ENCODE measurements at regions not wholly inside any gene's neighbourhood (a gene's known extent, or its start where the extent isn't known, plus 50 kb on each side); places are given as distances from the start of the nearest gene placed in this dataset.

- no peak for TF ChIP-seq CTCF (IDR thresholded peaks at IDR 0.05; ENCODE audit: partially characterized antibody, unreplicated experiment)
- Mint-ChIP-seq H3K27ac (ENCODE audit: unreplicated experiment) (no peak overlapping the region), H3K36me3 (ENCODE audit: unreplicated experiment) (no peaks in the 10 kb centered on the region), H3K4me3 (ENCODE audit: unreplicated experiment) (no peak overlapping the region), H3K4me1 (ENCODE audit: low read depth, unreplicated experiment) (peaks cover 4% of the 10 kb centered on the region), H3K27me3 (ENCODE audit: unreplicated experiment) (peaks cover under 1% of the 10 kb centered on the region), H3K9me3 (ENCODE audit: unreplicated experiment) (no peaks in the 10 kb centered on the region)
- DNase-seq: no peak
Measured at GRCh38 chr5:158170060-158170459, 311.1 kb upstream of the CLINT1 start.

DNA sequence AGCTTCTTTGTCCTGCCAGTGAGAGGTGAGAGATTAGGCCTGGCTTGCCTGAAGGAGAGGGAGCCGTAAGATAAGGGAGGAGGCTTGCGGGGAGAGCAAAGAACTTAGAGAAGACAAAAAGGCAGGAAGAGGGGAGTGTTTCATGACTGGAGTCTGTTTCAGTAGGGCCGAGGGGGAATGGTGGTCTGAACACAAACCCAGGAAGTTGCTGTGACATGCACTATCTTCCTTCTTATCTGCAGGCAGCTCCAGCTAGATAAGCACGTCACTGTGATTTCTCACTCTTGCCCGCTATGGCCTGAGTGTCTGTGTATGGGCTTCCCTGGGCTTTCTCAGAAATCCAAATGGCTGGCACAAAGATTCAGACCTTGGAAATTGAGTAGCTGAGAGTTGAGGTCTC, 307.5 kb upstream of the CLINT1 start:
- Mint-ChIP-seq H3K9me3 (ENCODE audit: unreplicated experiment) (no peaks in the 10 kb centered on the region), H3K4me1 (ENCODE audit: low read depth, unreplicated experiment) (peaks cover 2% of the 10 kb centered on the region), H3K27me3 (ENCODE audit: unreplicated experiment) (no peaks in the 10 kb centered on the region), H3K4me3 (ENCODE audit: unreplicated experiment) (no peak overlapping the region), H3K27ac (ENCODE audit: unreplicated experiment) (no peak overlapping the region), H3K36me3 (ENCODE audit: unreplicated experiment) (no peaks in the 10 kb centered on the region)
- no peak for TF ChIP-seq CTCF (IDR thresholded peaks at IDR 0.05; ENCODE audit: partially characterized antibody, unreplicated experiment)
- no peak for DNase-seq

- no peaks in the 10 kb centered on the region for H3K27me3 Mint-ChIP-seq (ENCODE audit: unreplicated experiment)
- H3K36me3 Mint-ChIP-seq (ENCODE audit: unreplicated experiment): no peaks in the 10 kb centered on the region
- no peaks in the 10 kb centered on the region for H3K9me3 Mint-ChIP-seq (ENCODE audit: unreplicated experiment)
- no peak overlapping the region for H3K27ac Mint-ChIP-seq (ENCODE audit: unreplicated experiment)
- no peak overlapping the region for H3K4me3 Mint-ChIP-seq (ENCODE audit: unreplicated experiment)
- H3K4me1 Mint-ChIP-seq (ENCODE audit: low read depth, unreplicated experiment): peaks cover 2% of the 10 kb centered on the region
- DNase-seq: no peak
- TF ChIP-seq CTCF (IDR thresholded peaks at IDR 0.05; ENCODE audit: partially characterized antibody, unreplicated experiment): no peak
Measured at GRCh38 chr5:158165647-158166046, 306.7 kb upstream of the CLINT1 start.

- TF ChIP-seq CTCF (IDR thresholded peaks at IDR 0.05; ENCODE audit: partially characterized antibody, unreplicated experiment): no peak
- Mint-ChIP-seq H3K36me3 (ENCODE audit: unreplicated experiment) (no peaks in the 10 kb centered on the region), H3K9me3 (ENCODE audit: unreplicated experiment) (no peaks in the 10 kb centered on the region), H3K4me1 (ENCODE audit: low read depth, unreplicated experiment) (peaks cover 2% of the 10 kb centered on the region), H3K27me3 (ENCODE audit: unreplicated experiment) (no peaks in the 10 kb centered on the region), H3K27ac (ENCODE audit: unreplicated experiment) (no peak overlapping the region), H3K4me3 (ENCODE audit: unreplicated experiment) (no peak overlapping the region)
- no peak for DNase-seq
Measured at GRCh38 chr5:158164296-158165047, 305.5 kb upstream of the CLINT1 start.

DNA sequence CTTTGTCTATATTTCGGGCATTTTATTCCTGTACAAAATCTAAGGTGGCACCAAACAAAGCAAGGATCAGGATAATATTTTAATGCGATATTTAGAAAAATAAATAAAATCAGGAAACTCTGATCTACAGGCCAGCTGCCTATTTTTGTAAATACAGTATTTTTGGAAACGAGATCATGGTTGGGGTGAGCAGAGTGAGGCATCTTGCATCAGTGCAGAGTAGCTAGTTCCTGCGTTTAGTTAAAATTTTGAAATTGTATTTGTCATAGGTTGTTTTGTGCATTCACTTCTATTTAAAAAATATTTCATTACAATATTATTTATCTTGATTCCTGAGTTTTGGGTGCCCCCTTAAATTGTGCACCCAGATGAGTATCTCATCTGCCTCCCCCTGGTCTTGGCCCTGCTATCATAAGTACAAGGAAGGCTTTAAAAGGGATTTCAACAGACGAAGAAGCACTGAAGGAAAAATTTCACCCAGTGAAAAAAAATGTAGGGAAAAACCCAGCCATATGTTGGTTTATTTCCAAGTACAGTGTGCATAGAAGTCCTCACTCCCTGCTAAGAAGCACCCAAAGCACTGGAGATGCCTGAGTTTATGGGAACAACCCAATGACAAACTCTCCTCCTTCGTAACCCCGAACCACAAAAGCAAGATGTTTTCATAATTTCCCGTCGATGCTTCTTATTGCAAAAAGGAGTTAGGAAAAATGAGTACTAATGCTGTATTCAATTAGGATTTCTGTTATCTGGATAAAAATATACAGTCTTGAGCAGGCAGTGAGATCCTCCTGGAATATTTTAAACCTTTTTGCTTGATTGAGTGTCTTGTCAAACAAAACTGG, 304.7 kb upstream of the CLINT1 start:
- no peak for TF ChIP-seq CTCF (IDR thresholded peaks at IDR 0.05; ENCODE audit: partially characterized antibody, unreplicated experiment)
- Mint-ChIP-seq H3K9me3 (ENCODE audit: unreplicated experiment) (no peaks in the 10 kb centered on the region), H3K36me3 (ENCODE audit: unreplicated experiment) (no peaks in the 10 kb centered on the region)

More for the DNA sequence above, 304.7 kb upstream of the CLINT1 start:
- no peak overlapping the region for H3K4me3 Mint-ChIP-seq (ENCODE audit: unreplicated experiment)
- no peaks in the 10 kb centered on the region for H3K27me3 Mint-ChIP-seq (ENCODE audit: unreplicated experiment)
- H3K27ac Mint-ChIP-seq (ENCODE audit: unreplicated experiment): no peak overlapping the region
- no peak for DNase-seq
- H3K4me1 Mint-ChIP-seq (ENCODE audit: low read depth, unreplicated experiment): peaks cover 2% of the 10 kb centered on the region

Measured in glutamatergic neuron (in vitro differentiated cells).